HG03439 (cell line): ENCODE measurements at regions not wholly inside any gene's neighbourhood (a gene's known extent, or its start where the extent isn't known, plus 50 kb on each side); places are given as distances from the start of the nearest gene placed in this dataset.
"Not testable (repeated sequence)": the region's sequence is repeated elsewhere in the genome, so short reads cannot be mapped to it uniquely, and the experiment has no call there.

ENCODE experiments used
- ATAC-seq: cut with Tn5 transposase; IDR thresholded peaks from one replicate; pipeline ENCODE4 v1.9.1; 2021; ENCODE audit warnings: mild to moderate bottlenecking, moderate library complexity; ENCODE audit not compliant: unreplicated experiment

GRCh38 chr2:106010818-106011355, 183.2 kb downstream of the UXS1 start:
- ATAC-seq, result no peak

- ATAC-seq, result no peak
These were observed 185.0 kb downstream of the UXS1 start for GRCh38 chr2:106009096-106009495.

GRCh38 chr2:106004851-106005250, 189.2 kb downstream of the UXS1 start:
- ATAC-seq, result no peak

- no peak for ATAC-seq
These were observed 194.7 kb downstream of the UXS1 start for GRCh38 chr2:105999211-105999989.

GRCh38 chr2:105997711-105998110, 196.4 kb downstream of the UXS1 start:
- ATAC-seq, result no peak

- no peak for ATAC-seq
These were observed 203.5 kb downstream of the UXS1 start for GRCh38 chr2:105990624-105991023.

GRCh38 chr2:105989803-105990202, 204.3 kb downstream of the UXS1 start:
- ATAC-seq, result not testable (repeated sequence)

GRCh38 chr2:105989070-105989469, 205.0 kb downstream of the UXS1 start:
- ATAC-seq, result no peak

- ATAC-seq, result no peak
These were observed 216.3 kb downstream of the UXS1 start for GRCh38 chr2:105977807-105978206.

GRCh38 chr2:105977212-105977611, 216.9 kb downstream of the UXS1 start:
- ATAC-seq, result no peak

GRCh38 chr2:105974812-105975211, 219.3 kb downstream of the UXS1 start:
- no peak for ATAC-seq

GRCh38 chr2:105972927-105973326, 221.2 kb downstream of the UXS1 start:
- ATAC-seq, result no peak

- ATAC-seq, result no peak
These were observed 221.9 kb downstream of the UXS1 start for GRCh38 chr2:105972246-105972645.

- no peak for ATAC-seq
These were observed 224.5 kb downstream of the UXS1 start for GRCh38 chr2:105969552-105969951.

GRCh38 chr2:105962221-105962620, 217.5 kb downstream of the NCK2 start:
- ATAC-seq, result no peak

- no peak for ATAC-seq
These were observed 217.0 kb downstream of the NCK2 start for GRCh38 chr2:105961599-105962146.

- ATAC-seq, result no peak
These were observed 214.6 kb downstream of the NCK2 start for GRCh38 chr2:105959357-105959756.

- ATAC-seq, result no peak
These were observed 210.2 kb downstream of the NCK2 start for GRCh38 chr2:105954891-105955290.

GRCh38 chr2:105953942-105954341, 209.2 kb downstream of the NCK2 start:
- no peak for ATAC-seq

GRCh38 chr2:105952131-105952530, 207.4 kb downstream of the NCK2 start:
- no peak for ATAC-seq

- ATAC-seq, result no peak
These were observed 206.6 kb downstream of the NCK2 start for GRCh38 chr2:105951384-105951694.

- ATAC-seq, result no peak
These were observed 206.0 kb downstream of the NCK2 start for GRCh38 chr2:105950521-105951383.
